ENCODE measurements at regions not wholly inside any gene's neighbourhood (a gene's known extent, or its start where the extent isn't known, plus 50 kb on each side); places are given as distances from the start of the nearest gene placed in this dataset.

GRCh38 chr13:50589651-50590054, 253.8 kb downstream of the DLEU7 start:
- intact Hi-C loops (cut with DNase I), result loop anchor here in 6 of 10 donors (5.0 to 10.0 kb wide), 4 partner anchors 95 to 465 kb away; no protein-coding TSS in a partner anchor
- H3K9me3 ChIP-seq, result no peaks in the 10 kb centered on the region
- H3K27ac ChIP-seq, result peak overlapping the region in 2 of 12 donors; percentile 26 to 32

GRCh38 chr13:50592412-50593155, 250.9 kb downstream of the DLEU7 start:
- TF ChIP-seq CTCF (IDR thresholded peaks at IDR 0.05) (no peak), POLR2A (IDR thresholded peaks at IDR 0.05) (no peak)
- Histone ChIP-seq H3K36me3 (no peaks in the 10 kb centered on the region), H3K27me3 (no peaks in the 10 kb centered on the region), H3K9me3 (no peaks in the 10 kb centered on the region), H3K4me1 (peaks cover 0 to 49% (median 18%) of the 10 kb centered on the region in 12 donors), H3K4me3 (no peak overlapping the region), H3K27ac (no peak overlapping the region)
- DNase-seq (no peak), ATAC-seq (no peak)
- intact Hi-C loops (cut with DNase I), result loop anchor here in 4 of 10 donors (10.0 kb wide), 3 partner anchors 92 to 468 kb away; no protein-coding TSS in a partner anchor
- WGBS, 4 donors, result 67 to 81% (median 78%) methylated on average over 2 of the region's 2 CpGs

More at GRCh38 chr13:50589651-50590054, 253.8 kb downstream of the DLEU7 start:
- TF ChIP-seq POLR2A (IDR thresholded peaks at IDR 0.05), result no peak
- no peak for TF ChIP-seq CTCF (IDR thresholded peaks at IDR 0.05)
- Histone ChIP-seq H3K4me3 (no peak overlapping the region), H3K4me1 (peaks cover 0 to 41% (median 11%) of the 10 kb centered on the region in 12 donors), H3K27me3 (no peaks in the 10 kb centered on the region), H3K36me3 (no peaks in the 10 kb centered on the region)
- WGBS, 4 donors, result 52 to 65% (median 59%) methylated on average over 2 of the region's 2 CpGs
- ATAC-seq, result peak; percentile 35 to 85 (median 71)
- DNase-seq, result peak in 1 of 5 donors; percentile 36

GRCh38 chr13:50593207-50593606, 250.3 kb downstream of the DLEU7 start:
- DNase-seq (no peak), ATAC-seq (no peak)
- H3K36me3 ChIP-seq, result no peaks in the 10 kb centered on the region
- no peaks in the 10 kb centered on the region for H3K27me3 ChIP-seq
- H3K27ac ChIP-seq, result no peak overlapping the region
- 76 to 85% (median 80%) methylated on average over 1 of the region's 1 CpG for WGBS, 4 donors
- H3K4me3 ChIP-seq, result no peak overlapping the region
- TF ChIP-seq POLR2A (IDR thresholded peaks at IDR 0.05) (no peak), CTCF (IDR thresholded peaks at IDR 0.05) (no peak)
- intact Hi-C loops (cut with DNase I), result loop anchor here in 4 of 10 donors (10.0 kb wide), 3 partner anchors 92 to 468 kb away; no protein-coding TSS in a partner anchor
- no peaks in the 10 kb centered on the region for H3K9me3 ChIP-seq
- peaks cover 0 to 53% (median 21%) of the 10 kb centered on the region in 12 donors for H3K4me1 ChIP-seq

- DNase-seq (no peak), ATAC-seq (no peak)
- peak overlapping the region in 6 of 12 donors; percentile 10 to 63 (median 28) for H3K27ac ChIP-seq
- peak overlapping the region in 1 of 12 donors; percentile 7 for H3K4me3 ChIP-seq
- intact Hi-C loops (cut with DNase I), result loop anchor here in 5 of 10 donors (5.0 to 10.0 kb wide), 5 partner anchors 88 to 470 kb away; no protein-coding TSS in a partner anchor
- H3K27me3 ChIP-seq, result no peaks in the 10 kb centered on the region
- no peaks in the 10 kb centered on the region for H3K36me3 ChIP-seq
- peaks cover 0 to 58% (median 29%) of the 10 kb centered on the region in 12 donors for H3K4me1 ChIP-seq
- H3K9me3 ChIP-seq, result no peaks in the 10 kb centered on the region
- TF ChIP-seq POLR2A (IDR thresholded peaks at IDR 0.05), result no peak
- TF ChIP-seq CTCF (IDR thresholded peaks at IDR 0.05), result no peak
- 62 to 72% (median 68%) methylated on average over 9 to 11 of the region's 11 CpGs for whole genome bisulfite sequencing, 4 donors
Measured at GRCh38 chr13:50594276-50595051, 249.0 kb downstream of the DLEU7 start.

Data from heart left ventricle (tissue), 16 donors.